Spinal cord (tissue), 9 donors: ENCODE measurements at regions not wholly inside any gene's neighbourhood (a gene's known extent, or its start where the extent isn't known, plus 50 kb on each side); places are given as distances from the start of the nearest gene placed in this dataset.
"Not testable (repeated sequence)": the region's sequence is repeated elsewhere in the genome, so short reads cannot be mapped to it uniquely, and the experiment has no call there.

Source experiments
- DNase-seq, 6 donors: peaks; one replicate each; pipeline versions ENCODE4 v3.0.0 to v3.0.0-alpha.2; 2013 to 2015; ENCODE audit warnings: low spot score in 6 of 6, low read depth in 4 of 6
- H3K27ac ChIP-seq: one replicate; pipeline ENCODE4 v1.5.1; 2013; ENCODE audit warnings: low read depth, low read length, control low read depth
- H3K27me3 ChIP-seq: one replicate; pipeline ENCODE4 v1.6.1; 2013; ENCODE audit warnings: low read length; ENCODE audit not compliant: control insufficient read depth, insufficient read depth
- H3K36me3 ChIP-seq: one replicate; pipeline ENCODE4 v1.6.1; 2013; ENCODE audit warnings: low read length; ENCODE audit not compliant: control insufficient read depth, insufficient read depth
- H3K4me1 ChIP-seq: one replicate; pipeline ENCODE4 v1.6.1; 2013; ENCODE audit warnings: low read length; ENCODE audit not compliant: control insufficient read depth, insufficient read depth
- H3K4me3 ChIP-seq: one replicate; pipeline ENCODE4 v1.5.1; 2013; ENCODE audit warnings: low read depth, low read length, control low read depth
- H3K9me3 ChIP-seq: one replicate; pipeline ENCODE4 v1.6.1; 2013; ENCODE audit warnings: low read length; ENCODE audit not compliant: control insufficient read depth, insufficient read depth
- WGBS: methylation state at CpG from one replicate; pipeline ENCODE4 v1.1.5; 2013; ENCODE audit warnings: missing lambda C conversion rate; ENCODE audit not compliant: insufficient coverage; 5-methylcytosine and 5-hydroxymethylcytosine counted together
- donor health status: healthy.

DNA sequence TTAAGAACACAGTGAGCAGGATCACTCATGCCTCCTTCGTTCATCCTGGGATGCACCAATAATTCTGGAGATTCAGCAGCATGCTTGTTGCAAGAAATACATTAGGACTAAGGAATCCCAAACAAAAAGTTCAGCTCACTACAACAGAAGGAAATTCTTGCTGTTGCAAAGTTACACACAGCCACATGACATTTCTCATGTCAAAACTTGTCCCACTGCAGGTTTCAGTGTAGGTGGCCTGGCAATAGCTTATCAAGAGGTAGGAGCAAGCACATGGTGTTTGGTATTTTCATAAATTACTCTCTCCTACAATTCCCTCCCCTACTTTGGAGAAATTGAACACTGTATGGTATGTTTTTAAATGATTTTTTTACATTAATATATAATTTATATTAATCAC, 399.6 kb upstream of the EPHA3 start:
- no peaks in the 10 kb centered on the region for H3K4me1 ChIP-seq
- DNase-seq, result no peak
- H3K27me3 ChIP-seq, result no peaks in the 10 kb centered on the region
- no peaks in the 10 kb centered on the region for H3K36me3 ChIP-seq
- no peak overlapping the region for H3K4me3 ChIP-seq
- no peaks in the 10 kb centered on the region for H3K9me3 ChIP-seq
- H3K27ac ChIP-seq, result no peak overlapping the region
- WGBS, result 100% methylated on average over 1 of the region's 1 CpG

DNA sequence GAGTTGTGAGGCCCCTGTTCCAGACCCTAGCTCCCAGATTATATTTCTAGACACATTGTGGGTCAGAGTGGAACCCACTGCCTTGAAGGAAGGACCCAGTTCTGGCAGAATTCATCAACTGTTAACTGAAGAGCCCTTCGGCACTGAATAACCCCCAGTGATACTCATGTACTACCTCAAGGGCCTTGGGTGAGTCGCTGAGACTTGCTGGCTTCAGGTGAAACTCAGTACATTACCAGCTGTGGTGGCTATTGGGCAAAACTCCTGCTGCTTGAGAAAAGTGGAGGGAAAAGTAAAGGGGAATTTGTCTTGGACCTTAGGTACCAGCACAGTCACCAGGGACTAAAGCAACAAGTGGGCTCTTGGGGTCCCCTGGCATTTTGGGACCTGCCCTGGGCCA, 394.9 kb upstream of the EPHA3 start:
- Histone ChIP-seq H3K27me3 (no peaks in the 10 kb centered on the region), H3K4me3 (no peak overlapping the region), H3K27ac (no peak overlapping the region), H3K9me3 (no peaks in the 10 kb centered on the region), H3K4me1 (no peaks in the 10 kb centered on the region), H3K36me3 (no peaks in the 10 kb centered on the region)
- DNase-seq, result no peak
- 90% methylated on average over 2 of the region's 2 CpGs for WGBS

DNA sequence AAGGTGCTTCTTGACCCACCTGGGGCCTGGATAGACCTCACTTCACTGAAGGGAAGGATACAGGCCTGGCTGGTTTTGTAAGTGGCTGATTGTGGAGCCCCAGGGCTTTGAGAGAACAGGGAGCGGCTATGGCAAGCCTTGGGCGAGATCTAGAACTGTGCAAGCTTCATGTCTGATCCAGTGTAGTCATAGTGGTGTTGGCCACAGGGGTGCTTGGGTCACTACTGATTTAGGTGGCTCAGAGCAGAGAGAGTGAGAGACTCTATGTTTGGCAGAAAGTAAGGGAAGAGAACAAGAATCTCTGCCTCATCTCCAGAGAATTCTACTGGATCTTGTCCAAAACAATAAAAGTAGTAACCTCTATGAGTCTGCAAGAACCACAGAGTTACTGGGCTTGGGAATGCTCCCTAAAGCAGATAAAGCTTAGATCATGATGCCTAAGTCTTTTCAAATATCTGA, 394.2 kb upstream of the EPHA3 start:
- Histone ChIP-seq H3K27me3 (no peaks in the 10 kb centered on the region), H3K9me3 (no peaks in the 10 kb centered on the region), H3K4me1 (no peaks in the 10 kb centered on the region), H3K4me3 (no peak overlapping the region), H3K36me3 (no peaks in the 10 kb centered on the region), H3K27ac (no peak overlapping the region)
- no peak for DNase-seq
- WGBS, result 92% methylated on average over 2 of the region's 2 CpGs

DNA sequence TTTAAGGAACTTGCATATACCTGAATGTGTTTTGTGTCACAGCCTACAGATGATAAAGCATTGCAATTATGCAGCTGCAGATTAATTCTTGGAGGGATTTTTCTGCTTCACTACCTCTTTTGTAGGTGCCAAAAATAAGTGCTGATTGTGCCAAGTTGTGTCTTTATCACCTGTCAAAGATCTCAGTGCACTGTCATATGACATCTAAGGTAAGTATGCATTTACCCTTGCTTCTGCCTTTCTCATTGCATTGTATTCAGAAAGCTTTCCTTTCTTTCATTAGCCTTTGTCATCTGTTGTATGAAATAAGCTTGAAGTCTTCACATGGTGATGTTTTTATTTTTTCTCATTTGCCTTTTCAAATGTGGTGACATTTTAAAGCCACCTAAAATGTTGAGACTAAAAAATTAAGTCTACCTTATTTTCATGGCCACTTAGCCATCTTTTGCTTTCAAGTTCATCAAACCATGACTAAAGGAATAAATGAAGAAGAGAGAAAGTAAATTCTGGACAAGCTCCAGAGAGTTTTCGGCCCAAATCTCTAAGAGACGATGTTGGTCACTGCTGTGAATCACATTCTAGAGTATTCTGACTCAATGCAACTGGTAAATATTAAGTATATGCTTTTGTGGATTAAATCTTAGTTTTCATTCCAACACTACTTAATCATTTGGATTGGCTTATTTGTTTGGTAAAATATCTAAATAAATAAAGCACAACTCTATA, 381.8 kb upstream of the EPHA3 start:
- Histone ChIP-seq H3K9me3 (no peaks in the 10 kb centered on the region), H3K27ac (no peak overlapping the region), H3K27me3 (no peaks in the 10 kb centered on the region), H3K4me1 (no peaks in the 10 kb centered on the region), H3K4me3 (no peak overlapping the region), H3K36me3 (no peaks in the 10 kb centered on the region)
- DNase-seq, result peak in 1 of 6 donors; percentile 2
- WGBS, result 80% methylated on average over 2 of the region's 2 CpGs

DNA sequence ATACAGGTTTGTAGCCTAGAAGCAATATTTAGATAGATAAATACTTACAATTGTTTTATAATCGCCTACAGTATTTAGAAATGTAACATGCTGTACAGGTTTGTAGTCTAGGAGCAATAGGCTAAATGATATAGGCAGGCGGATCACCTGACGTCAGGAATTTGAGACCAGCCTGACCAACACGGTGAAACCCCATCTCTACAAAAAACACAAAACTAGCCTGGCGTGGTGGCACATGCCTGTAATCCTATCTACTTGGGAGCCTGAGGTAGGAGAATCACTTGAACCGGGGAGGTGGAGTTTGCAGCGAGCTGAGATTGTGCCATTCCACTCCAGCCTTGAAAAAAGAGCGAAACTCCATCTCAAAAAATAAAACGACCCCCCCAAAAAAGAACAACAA, 375.2 kb upstream of the EPHA3 start:
- WGBS, result no CpG with 5 or more reads among the region's 9 CpGs
- no peak for DNase-seq
- no peak overlapping the region for H3K4me3 ChIP-seq
- no peaks in the 10 kb centered on the region for H3K27me3 ChIP-seq
- H3K27ac ChIP-seq, result no peak overlapping the region
- H3K9me3 ChIP-seq, result no peaks in the 10 kb centered on the region
- H3K4me1 ChIP-seq, result no peaks in the 10 kb centered on the region
- H3K36me3 ChIP-seq, result no peaks in the 10 kb centered on the region

DNA sequence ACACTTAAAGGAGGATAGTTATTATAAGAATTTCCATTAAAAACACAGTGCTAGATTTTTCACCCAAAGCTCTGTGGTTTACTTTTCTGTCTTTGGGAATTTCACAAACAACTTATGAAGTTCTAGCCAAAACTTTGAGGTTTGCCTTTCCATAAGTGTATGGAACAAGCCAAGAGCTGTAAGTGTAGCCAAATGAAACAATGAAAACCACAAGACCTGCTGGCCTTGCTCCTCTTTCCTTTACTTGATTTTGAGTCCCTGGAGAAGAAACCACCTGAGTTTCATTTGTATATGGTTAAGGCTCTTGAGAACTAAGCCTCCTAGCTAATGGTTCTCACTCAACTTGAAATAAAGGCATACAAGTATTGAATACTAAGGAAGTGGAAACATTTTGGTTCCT, 365.3 kb upstream of the EPHA3 start:
- H3K27ac ChIP-seq, result no peak overlapping the region
- H3K36me3 ChIP-seq, result no peaks in the 10 kb centered on the region
- H3K27me3 ChIP-seq, result no peaks in the 10 kb centered on the region
- no peaks in the 10 kb centered on the region for H3K9me3 ChIP-seq
- no peak overlapping the region for H3K4me3 ChIP-seq
- peak in 1 of 6 donors; percentile 20 for DNase-seq
- no peaks in the 10 kb centered on the region for H3K4me1 ChIP-seq

DNA sequence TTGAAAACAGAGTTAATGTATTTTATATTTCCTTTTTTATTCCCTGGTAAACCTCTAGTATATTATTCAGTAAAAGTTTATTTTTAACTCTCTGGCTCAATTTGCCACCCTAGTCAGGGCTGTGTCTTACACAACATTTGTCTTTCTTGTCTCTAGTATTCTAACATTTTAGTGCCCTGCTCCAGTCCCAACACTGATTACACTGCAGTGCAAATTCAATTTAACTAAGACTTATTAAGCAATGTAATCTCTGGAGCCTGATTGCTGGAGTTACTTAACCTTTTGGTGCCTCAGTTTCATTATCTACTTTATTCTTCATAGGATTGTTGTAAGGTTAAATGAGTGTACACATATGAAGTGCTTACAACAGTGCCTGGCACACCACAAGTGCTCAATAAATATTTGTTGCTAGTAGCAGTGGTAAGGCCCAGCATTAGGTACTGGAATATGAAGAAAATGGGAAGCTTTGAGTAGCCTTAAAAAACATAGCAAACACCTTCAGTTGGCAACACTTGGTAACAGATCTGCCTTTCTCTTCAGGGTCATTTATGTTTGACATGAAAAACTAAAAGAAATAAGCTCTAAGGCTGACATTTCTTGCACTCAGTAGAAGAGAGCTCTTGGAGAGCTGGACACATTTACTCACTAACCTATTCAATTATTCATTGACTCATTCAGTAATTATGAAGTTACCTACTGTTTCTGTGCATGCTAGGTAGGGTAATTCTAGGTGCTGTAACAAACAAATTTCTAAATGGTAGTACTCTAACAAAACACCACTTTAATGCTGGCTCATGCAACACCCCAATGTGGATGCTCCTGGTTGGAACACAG, 364.5 kb upstream of the EPHA3 start:
- Histone ChIP-seq H3K9me3 (no peaks in the 10 kb centered on the region), H3K4me3 (no peak overlapping the region), H3K27me3 (no peaks in the 10 kb centered on the region), H3K36me3 (no peaks in the 10 kb centered on the region), H3K4me1 (no peaks in the 10 kb centered on the region), H3K27ac (no peak overlapping the region)
- DNase-seq, result peak in 1 of 6 donors; percentile 16

DNA sequence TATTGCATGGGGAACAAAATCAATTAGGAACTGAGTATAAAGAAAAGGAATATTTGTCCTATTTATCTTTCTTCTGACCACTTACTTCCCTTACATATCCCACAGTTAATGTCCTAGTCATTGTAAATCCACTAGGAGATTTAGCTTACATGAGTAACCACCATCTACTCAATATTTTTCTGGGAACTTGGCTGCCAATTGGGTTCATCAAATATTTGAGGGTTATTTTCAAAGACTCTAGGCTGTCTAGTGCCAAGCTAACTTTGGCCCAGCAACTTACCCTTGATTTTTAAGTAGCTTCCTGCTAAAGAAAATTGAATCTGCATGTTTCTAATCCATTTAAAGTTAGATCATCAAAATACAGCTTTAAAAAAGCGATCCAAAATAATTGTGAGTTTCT, 362.5 kb upstream of the EPHA3 start:
- Histone ChIP-seq H3K27ac (no peak overlapping the region), H3K9me3 (no peaks in the 10 kb centered on the region), H3K4me1 (no peaks in the 10 kb centered on the region), H3K27me3 (no peaks in the 10 kb centered on the region), H3K4me3 (no peak overlapping the region), H3K36me3 (no peaks in the 10 kb centered on the region)
- DNase-seq, result no peak
- no CpG with 5 or more reads among the region's 1 CpG for WGBS

DNA sequence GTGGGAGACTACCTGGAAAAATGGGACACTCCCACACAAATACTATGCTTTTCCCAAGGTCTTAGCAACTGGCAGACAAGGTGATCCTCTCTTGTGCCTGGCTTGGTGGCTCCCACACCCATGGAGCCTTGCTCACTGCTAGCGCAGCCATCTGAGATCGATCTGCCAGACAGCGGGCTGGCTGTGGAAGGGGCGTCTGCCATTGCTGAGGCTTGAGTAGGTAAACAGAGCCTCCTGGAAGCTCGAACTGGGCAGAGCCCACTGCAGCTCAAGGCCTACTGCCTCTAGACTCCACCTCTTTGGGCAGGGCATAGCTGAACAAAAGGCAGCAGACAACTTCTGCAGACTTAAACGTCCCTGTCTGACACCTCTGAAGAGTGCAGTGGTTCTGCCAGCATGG, 360.3 kb upstream of the EPHA3 start:
- not testable (repeated sequence) for H3K27me3 ChIP-seq, H3K4me3 ChIP-seq, H3K9me3 ChIP-seq, H3K36me3 ChIP-seq, H3K4me1 ChIP-seq, H3K27ac ChIP-seq, DNase-seq
- 88% methylated on average over 6 of the region's 6 CpGs for WGBS

DNA sequence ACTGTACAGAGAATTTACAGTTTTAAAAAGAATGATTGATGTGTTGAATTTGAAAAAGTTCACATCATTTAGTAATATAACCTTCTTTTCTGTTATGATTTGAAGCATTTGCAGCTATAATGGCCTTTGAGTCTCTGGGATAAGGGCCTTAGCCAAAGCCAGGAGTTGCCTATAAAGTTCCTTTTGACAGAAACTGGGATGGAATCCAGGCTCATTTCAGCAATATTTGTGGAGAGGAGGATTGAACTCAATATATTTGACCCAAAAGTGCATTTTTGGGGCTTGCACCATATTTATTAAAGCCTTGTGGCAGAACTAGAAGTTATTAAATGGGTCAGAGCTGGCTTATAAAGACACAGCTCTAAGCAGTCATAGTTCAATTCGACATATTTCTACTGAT, 348.7 kb upstream of the EPHA3 start:
- H3K9me3 ChIP-seq, result peaks cover 3% of the 10 kb centered on the region
- H3K27me3 ChIP-seq, result no peaks in the 10 kb centered on the region
- DNase-seq, result peak in 2 of 6 donors; percentile 3 to 43
- H3K4me1 ChIP-seq, result no peaks in the 10 kb centered on the region
- no peak overlapping the region for H3K27ac ChIP-seq
- H3K4me3 ChIP-seq, result no peak overlapping the region
- H3K36me3 ChIP-seq, result no peaks in the 10 kb centered on the region
- WGBS, result no CpG with 5 or more reads among the region's 1 CpG
